Cerebellar cortex (tissue), 1 donor: ENCODE measurements at regions not wholly inside any gene's neighbourhood (a gene's known extent, or its start where the extent isn't known, plus 50 kb on each side); places are given as distances from the start of the nearest gene placed in this dataset.

ENCODE experiments used
- DNase-seq: peaks from one replicate; pipeline ENCODE4 v3.0.0-alpha.2; 2015; ENCODE audit warnings: low spot score

GRCh38 chr2:136402281-136402680 is 284.3 kb upstream of the CXCR4 start:
- DNase-seq = peak; percentile 58

GRCh38 chr2:136399667-136400289 is 281.8 kb upstream of the CXCR4 start:
- DNase-seq = no peak

- no peak for DNase-seq
Measured at GRCh38 chr2:136395582-136395981, 277.6 kb upstream of the CXCR4 start.

- no peak for DNase-seq
Measured at GRCh38 chr2:136394136-136395060, 276.4 kb upstream of the CXCR4 start.

GRCh38 chr2:136393514-136393913 is 275.6 kb upstream of the CXCR4 start:
- no peak for DNase-seq

GRCh38 chr2:136392897-136393505 is 275.1 kb upstream of the CXCR4 start:
- DNase-seq = no peak

GRCh38 chr2:136389809-136390208 is 271.9 kb upstream of the CXCR4 start:
- DNase-seq = no peak

GRCh38 chr2:136386046-136386445 is 268.1 kb upstream of the CXCR4 start:
- DNase-seq = peak; percentile 93

- DNase-seq = peak; percentile 37
Measured at GRCh38 chr2:136384531-136385303, 266.8 kb upstream of the CXCR4 start.

GRCh38 chr2:136383167-136383566 is 265.2 kb upstream of the CXCR4 start:
- DNase-seq = no peak

GRCh38 chr2:136381722-136382633 is 264.0 kb upstream of the CXCR4 start:
- DNase-seq = no peak

- DNase-seq = no peak
Measured at GRCh38 chr2:136381245-136381644, 263.3 kb upstream of the CXCR4 start.

GRCh38 chr2:136378712-136379595 is 261.0 kb upstream of the CXCR4 start:
- peak; percentile 48 for DNase-seq

GRCh38 chr2:136377423-136378382 is 259.8 kb upstream of the CXCR4 start:
- DNase-seq = no peak

- no peak for DNase-seq
Measured at GRCh38 chr2:136376798-136377211, 258.9 kb upstream of the CXCR4 start.

GRCh38 chr2:136376211-136376610 is 258.3 kb upstream of the CXCR4 start:
- DNase-seq = no peak

GRCh38 chr2:136375017-136375901 is 257.3 kb upstream of the CXCR4 start:
- DNase-seq = no peak

- DNase-seq = no peak
Measured at GRCh38 chr2:136373841-136374240, 255.9 kb upstream of the CXCR4 start.
